HUDEP-2 (cell line): ENCODE measurements at regions not wholly inside any gene's neighbourhood (a gene's known extent, or its start where the extent isn't known, plus 50 kb on each side); places are given as distances from the start of the nearest gene placed in this dataset.
"Not testable (repeated sequence)": the region's sequence is repeated elsewhere in the genome, so short reads cannot be mapped to it uniquely, and the experiment has no call there.

Source experiments
- DNase-seq, 76 experiments: peaks; one replicate each; lab custom pipeline; 2025; ENCODE audit not compliant: unreplicated experiment in 76 of 76; lab: John Stamatoyannopoulos, UW

DNA sequence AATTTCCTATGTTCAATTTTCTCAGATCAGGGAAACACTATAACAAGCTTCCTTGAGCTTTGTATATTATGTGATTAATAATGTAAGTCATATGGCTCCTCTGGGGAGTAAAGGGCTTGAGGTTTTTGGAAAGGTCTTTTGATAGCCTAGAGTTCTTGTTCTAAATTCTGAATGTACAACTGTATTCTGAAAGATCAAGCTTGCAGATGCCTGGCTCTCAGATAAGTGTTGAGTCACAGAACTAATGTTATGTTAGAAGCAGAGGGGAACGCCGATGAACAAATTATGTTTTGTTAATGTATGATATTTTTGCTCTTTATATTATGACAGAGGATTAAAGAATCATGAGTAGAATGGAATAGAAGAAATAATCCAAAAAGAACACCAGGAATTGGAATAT is 170.1 kb downstream of the RPRM start:
- no peak for DNase-seq

- DNase-seq: no peak
Measured at GRCh38 chr2:153307223-153307622, 171.3 kb downstream of the RPRM start.

GRCh38 chr2:153299809-153300208 is 178.8 kb downstream of the RPRM start:
- DNase-seq: no peak

DNA sequence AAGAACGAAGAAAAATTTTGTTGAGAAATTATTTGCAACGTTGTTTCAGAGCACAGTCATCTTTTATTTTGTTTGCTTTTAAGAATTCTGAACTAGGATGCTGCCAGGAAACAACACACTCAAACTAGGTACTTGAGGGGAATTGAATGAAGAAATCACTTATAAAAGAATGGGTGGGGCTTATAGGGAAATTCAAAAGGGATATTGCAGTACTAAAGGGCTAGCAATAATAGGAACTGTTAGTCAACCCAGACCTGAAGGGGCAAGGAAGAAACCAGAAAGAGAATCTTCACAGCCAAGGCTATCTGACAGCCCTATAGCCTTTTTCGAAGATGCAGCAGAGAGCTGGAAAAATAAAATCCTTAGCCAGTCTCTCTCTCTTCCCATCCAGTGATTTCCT is 179.3 kb downstream of the RPRM start:
- DNase-seq: no peak

DNA sequence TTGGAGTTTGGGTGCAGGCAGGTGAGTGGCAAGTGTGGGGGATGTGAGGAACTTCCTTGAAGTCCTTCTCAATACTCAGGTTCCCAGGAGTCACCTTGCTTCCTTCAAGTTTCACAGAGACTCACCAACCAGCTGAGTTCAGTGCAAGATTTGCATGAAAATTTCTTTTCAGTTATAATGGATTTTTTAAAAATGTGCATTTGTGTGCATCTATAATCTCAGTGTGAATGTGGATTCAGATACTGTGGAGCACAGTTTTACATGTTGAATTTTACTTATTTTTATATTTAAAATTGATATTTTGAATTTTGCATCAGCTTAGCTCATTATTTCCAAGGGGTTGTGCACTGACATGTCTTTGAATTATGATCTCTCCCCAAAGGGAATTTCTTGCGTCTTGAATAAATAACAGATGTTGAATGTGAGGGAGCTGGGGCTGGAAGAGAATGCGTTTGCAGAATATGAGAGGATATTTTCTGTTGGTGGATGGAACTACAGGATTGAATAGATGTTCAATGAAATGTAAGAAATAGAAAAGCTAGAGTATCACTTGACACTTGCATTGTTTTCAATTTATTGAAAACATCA is 184.3 kb downstream of the RPRM start:
- no peak for DNase-seq

DNA sequence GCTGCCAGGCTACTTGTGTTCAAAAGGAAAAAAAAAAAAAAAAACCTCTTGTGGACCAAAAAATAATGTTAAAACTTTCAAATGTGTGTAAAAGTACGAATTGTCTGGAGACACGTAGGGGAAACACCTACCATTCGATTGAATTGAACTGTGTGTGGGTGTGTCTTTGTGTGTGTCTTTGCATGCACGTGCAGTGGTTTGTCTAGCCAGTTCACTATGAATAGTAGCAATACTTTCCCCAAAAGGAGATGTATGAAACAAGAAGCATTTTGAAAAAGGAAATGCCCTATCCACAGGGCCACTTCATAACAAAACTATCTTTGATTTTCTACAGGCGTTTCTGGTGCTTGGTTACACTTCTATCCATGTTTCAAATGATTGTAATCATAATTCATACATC is 186.8 kb downstream of the RPRM start:
- no peak for DNase-seq

GRCh38 chr2:153287109-153287801 is 191.3 kb downstream of the RPRM start:
- DNase-seq: peak in 11 of 76 experiments; percentile 1 to 11 (median 3)

DNA sequence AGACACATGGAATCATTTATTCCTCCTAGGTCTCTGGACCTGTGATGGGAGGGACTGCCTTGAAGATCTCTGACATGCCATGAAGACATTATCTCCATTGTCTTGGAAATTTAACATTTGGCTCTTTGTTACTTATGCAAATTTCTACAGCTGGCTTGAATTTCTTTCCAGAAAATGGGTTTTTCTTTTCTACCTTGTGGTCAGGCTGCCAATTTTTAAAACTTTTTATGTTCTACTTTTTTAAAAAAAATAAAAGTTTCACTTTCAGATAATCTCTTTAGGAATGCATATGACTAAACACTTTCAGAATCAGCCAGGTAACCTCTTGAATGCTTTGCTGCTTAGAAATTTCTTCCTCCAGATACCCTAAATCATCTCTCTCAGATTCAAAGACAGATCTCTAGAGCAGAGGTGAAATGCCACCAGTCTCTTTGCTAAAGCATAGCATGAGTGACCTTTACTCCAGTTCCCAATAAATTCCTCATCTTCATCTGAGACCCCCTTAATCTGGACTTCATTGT is 209.6 kb downstream of the RPRM start:
- DNase-seq: no peak

- DNase-seq: not testable (repeated sequence)
Measured at GRCh38 chr2:153256876-153257275, 221.7 kb downstream of the RPRM start.

DNA sequence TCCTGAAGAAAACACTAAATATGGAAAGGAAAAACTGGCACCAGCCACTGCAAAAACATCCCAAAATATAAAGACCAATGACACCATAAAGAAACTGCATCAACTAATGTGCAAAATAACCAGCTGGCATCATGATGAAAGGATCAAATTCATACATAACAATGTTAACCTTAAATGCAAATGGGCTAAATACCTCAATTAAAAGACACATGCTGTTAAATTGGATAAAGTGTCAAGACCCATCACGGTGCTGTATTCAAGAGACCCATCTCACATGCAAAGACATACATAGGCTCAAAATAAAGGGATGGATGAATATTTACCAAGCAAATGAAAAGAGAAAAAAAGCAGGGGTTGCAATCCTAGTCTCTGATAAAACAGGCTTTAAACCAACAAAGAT is 231.9 kb downstream of the RPRM start:
- DNase-seq: not testable (repeated sequence)

- no peak for DNase-seq
Measured at GRCh38 chr2:153235516-153235915, 243.0 kb downstream of the RPRM start.

DNA sequence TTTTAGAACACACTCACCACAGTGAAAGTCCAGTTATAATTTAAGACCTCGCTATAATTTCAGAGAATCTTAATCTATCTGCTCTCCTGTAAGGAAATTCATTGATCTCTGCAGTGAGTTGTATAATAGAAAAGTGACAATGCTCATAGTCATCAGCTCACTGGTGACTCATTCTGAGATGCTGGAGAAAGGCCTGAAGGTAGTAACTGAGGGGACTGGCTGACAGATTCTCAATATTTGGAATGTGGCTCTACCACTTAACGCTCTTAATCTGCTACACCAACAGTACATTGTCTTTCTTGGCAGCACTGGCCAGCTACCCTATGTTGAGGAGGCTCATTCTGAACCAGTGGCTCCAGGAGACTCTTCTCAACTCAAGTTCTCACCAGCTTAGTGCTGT is 246.1 kb downstream of the RPRM start:
- no peak for DNase-seq

DNA sequence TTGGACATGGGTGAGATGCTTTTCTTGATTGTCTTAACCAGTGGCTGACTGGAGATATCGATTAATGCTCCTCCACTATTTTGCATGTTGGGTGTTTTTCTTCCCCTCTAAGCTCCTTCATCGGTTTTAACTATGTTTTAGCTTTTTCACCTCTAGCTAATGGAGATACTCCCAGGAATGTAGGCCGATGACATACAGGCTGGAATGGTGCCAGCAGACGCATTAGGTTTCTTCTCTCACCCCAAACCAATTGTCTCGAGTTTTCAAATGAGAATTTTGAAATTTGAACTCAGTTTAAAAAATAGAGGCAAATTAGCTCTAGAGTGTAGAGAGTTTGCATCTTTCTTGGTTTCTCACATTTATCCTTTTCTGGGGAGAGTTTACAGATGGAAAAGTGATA is 247.6 kb downstream of the RPRM start:
- no peak for DNase-seq

- DNase-seq: no peak
Measured at GRCh38 chr2:153228904-153229303, 249.7 kb downstream of the RPRM start.

- DNase-seq: no peak
Measured at GRCh38 chr2:153227981-153228380, 250.6 kb downstream of the RPRM start.

- no peak for DNase-seq
Measured at GRCh38 chr2:153222231-153223165, 256.1 kb downstream of the RPRM start.

DNA sequence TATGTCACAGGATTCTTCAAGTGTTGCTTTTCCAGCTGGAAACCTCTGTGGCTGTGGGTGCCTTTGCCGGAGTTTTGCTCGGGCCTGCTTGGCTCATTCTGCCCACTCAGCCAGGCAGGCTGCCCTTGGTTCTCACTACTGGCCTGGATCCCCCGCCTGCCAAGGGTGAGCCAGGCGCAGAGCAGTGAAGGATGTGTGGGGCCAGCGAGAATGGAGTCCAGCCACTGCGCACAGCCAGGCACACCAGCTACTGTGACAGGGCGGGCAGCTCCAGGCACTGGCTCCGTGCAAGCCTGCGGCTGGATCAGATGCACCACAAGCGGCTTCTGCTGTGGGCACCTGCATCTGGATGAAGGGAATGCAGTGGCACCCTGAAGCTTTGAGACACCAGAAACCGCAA is 257.1 kb downstream of the RPRM start:
- DNase-seq: no peak

GRCh38 chr2:153221087-153221486 is 257.5 kb downstream of the RPRM start:
- no peak for DNase-seq

- no peak for DNase-seq
Measured at GRCh38 chr2:153218851-153219250, 259.7 kb downstream of the RPRM start.

DNA sequence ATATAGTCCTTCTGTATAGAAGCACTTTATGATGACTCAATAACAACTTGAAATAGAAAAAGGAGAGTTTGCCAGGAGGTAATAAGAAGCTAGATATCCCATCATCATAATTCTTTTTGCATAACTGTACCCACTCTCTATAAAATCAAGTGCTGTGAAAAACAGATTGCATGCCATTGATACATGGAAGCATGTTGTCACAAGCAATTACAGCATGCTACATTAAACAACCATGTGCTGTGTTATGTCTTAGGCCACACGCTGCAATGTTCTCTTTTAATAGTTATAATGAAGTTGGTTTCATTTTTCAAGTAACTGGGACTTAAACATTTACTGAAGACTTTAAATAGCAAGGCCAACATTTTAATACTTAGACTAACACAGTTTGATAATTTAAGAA is 264.2 kb downstream of the RPRM start:
- DNase-seq: no peak

DNA sequence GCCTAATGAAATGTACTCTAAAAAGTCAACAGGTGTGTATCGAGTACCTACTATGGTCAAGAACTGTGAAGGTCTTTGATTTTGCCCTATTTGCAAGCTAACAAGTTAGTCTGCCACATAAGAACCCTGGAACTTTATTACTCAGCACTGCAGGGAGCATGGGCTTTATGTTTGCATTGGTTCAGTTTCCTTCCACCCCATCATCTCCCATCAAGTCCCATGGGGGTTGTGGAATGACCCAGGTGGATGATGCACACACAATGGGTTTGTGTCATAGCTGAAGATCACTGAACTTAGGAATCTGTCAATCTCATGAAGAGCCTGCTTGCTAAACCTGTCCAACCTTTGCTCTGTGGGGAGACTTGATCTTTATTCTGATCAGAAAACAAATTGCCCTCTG is 265.5 kb downstream of the RPRM start:
- DNase-seq: no peak
